OCI-LY7 (cell line): ENCODE measurements at regions not wholly inside any gene's neighbourhood (a gene's known extent, or its start where the extent isn't known, plus 50 kb on each side); places are given as distances from the start of the nearest gene placed in this dataset.

Experiments used
- BruUV-seq: library from RNA; stranded (reverse); fragments of 400-500 nt; replicated peaks from 2 replicates; lab custom pipeline; 2021; lab: Mats Ljungman, UMichigan
- CTCF ChIA-PET: fragments of 300-600 bp; sonication (Branson Sonifier 250); formaldehyde crosslinking; loops from one replicate; lab custom pipeline; 2022; ENCODE audit warnings: antibody characterized with exemption; ENCODE audit not compliant: unreplicated experiment; lab: Charles Lee
- POLR2A ChIA-PET: fragments of 300-600 bp; sonication (Branson Sonifier 250); formaldehyde crosslinking; loops from one replicate; lab custom pipeline; 2022; ENCODE audit warnings: antibody characterized with exemption; lab: Charles Lee
- DNase-seq: peaks from one replicate; pipeline ENCODE4 v3.0.0-alpha.2; 2015; ENCODE audit warnings: low spot score
- H2AFZ ChIP-seq: fragments of 200-600 bp; sonication (generic), shearing (Covaris generic); 2 replicates; pipeline ENCODE4 v1.6.1; 2014; ENCODE audit warnings: mild to moderate bottlenecking, antibody characterized with exemption, low read length, moderate library complexity
- H3K27ac ChIP-seq: fragments of 200-600 bp; sonication (generic); 2 replicates; pipeline ENCODE4 v1.5.1; 2014; ENCODE audit warnings: mixed run types, low read depth, mild to moderate bottlenecking, moderate library complexity, low read length, inconsistent platforms; ENCODE audit not compliant: poor library complexity, severe bottlenecking
- H3K36me3 ChIP-seq: fragments of 200-600 bp; sonication (generic); 2 replicates; pipeline ENCODE4 v1.6.1; 2014; ENCODE audit warnings: mild to moderate bottlenecking, antibody characterized with exemption, low read length, moderate library complexity, mixed read lengths; ENCODE audit not compliant: insufficient read depth
- H3K4me1 ChIP-seq: fragments of 200-600 bp; sonication (generic); 2 replicates; pipeline ENCODE4 v1.5.1; 2014; ENCODE audit warnings: mild to moderate bottlenecking, low read length; ENCODE audit not compliant: insufficient read depth, poor library complexity, severe bottlenecking
- H3K4me2 ChIP-seq: fragments of 200-600 bp; sonication (generic); 2 replicates; pipeline ENCODE4 v1.6.1; 2014; ENCODE audit warnings: mild to moderate bottlenecking, low read length
- H3K4me3 ChIP-seq: fragments of 200-600 bp; sonication (generic); 2 replicates; pipeline ENCODE4 v1.5.1; 2014; ENCODE audit warnings: mild to moderate bottlenecking, low read depth, low read length; ENCODE audit not compliant: poor library complexity, severe bottlenecking
- H3K79me2 ChIP-seq: fragments of 200-600 bp; sonication (generic); 2 replicates; pipeline ENCODE4 v1.6.1; 2016; ENCODE audit warnings: low read depth, mild to moderate bottlenecking, low read length, moderate library complexity, mixed read lengths; ENCODE audit not compliant: insufficient read depth
- H3K9me2 ChIP-seq: fragments of 200-600 bp; sonication (generic); 2 replicates; pipeline ENCODE4 v1.6.1; 2016; ENCODE audit warnings: mild to moderate bottlenecking, low read length, mixed read lengths; ENCODE audit not compliant: insufficient read depth
- H3K9me3 ChIP-seq: fragments of 200-600 bp; sonication (generic); 2 replicates; pipeline ENCODE4 v1.6.1; 2014; ENCODE audit warnings: mild to moderate bottlenecking, mixed run types, low read length, mixed read lengths
- H4K20me1 ChIP-seq: fragments of 200-600 bp; sonication (generic); 2 replicates; pipeline ENCODE4 v1.6.1; 2014; ENCODE audit warnings: mild to moderate bottlenecking, antibody characterized with exemption, low read length, moderate library complexity, mixed read lengths; ENCODE audit not compliant: insufficient read depth
- CTCF ChIP-seq: fragments of 200-600 bp; sonication (generic); conservative IDR thresholded peaks from 2 replicates; pipeline ENCODE4 v1.5.1; 2014; ENCODE audit warnings: mild to moderate bottlenecking, antibody characterized with exemption, low read length, moderate library complexity, mixed read lengths
- EZH2phosphoT487 ChIP-seq: fragments of 200-600 bp; sonication (generic); IDR thresholded peaks from 2 replicates; pipeline ENCODE4 v1.6.1; 2018; ENCODE audit warnings: low read depth, borderline replicate concordance, mild to moderate bottlenecking, mixed run types, antibody characterized with exemption, low read length, moderate library complexity, mixed read lengths
- intact Hi-C: fragments of 100-400 bp; cut with micrococcal nuclease; formaldehyde crosslinking; loops from one replicate; pipeline ENCODE4 v1.10.0; 2022; ENCODE audit not compliant: unreplicated experiment

GRCh38 chr2:139217641-139218040, 437.5 kb upstream of the NXPH2 start:
- H2AFZ ChIP-seq: no peak overlapping the region
- ChIA-PET POLR2A (no interaction called here), CTCF (no interaction called here)
- intact Hi-C loops: no loop called here
- no peaks in the 10 kb centered on the region for H3K9me2 ChIP-seq
- TF ChIP-seq CTCF: no peak
- TF ChIP-seq EZH2phosphoT487: no peak
- no TSS peak for BruUV-seq
- H3K4me3 ChIP-seq: no peak overlapping the region
- H3K4me1 ChIP-seq: no peaks in the 10 kb centered on the region
- no peaks in the 10 kb centered on the region for H3K9me3 ChIP-seq
- H3K4me2 ChIP-seq: no peak overlapping the region
- no peaks in the 10 kb centered on the region for H3K79me2 ChIP-seq
- DNase-seq: no peak
- no peak overlapping the region for H3K27ac ChIP-seq
- no peaks in the 10 kb centered on the region for H3K36me3 ChIP-seq
- no peaks in the 10 kb centered on the region for H4K20me1 ChIP-seq

GRCh38 chr2:139216435-139216834, 436.2 kb upstream of the NXPH2 start:
- H3K36me3 ChIP-seq: no peaks in the 10 kb centered on the region
- H3K4me3 ChIP-seq: no peak overlapping the region
- H3K4me2 ChIP-seq: no peak overlapping the region
- no peaks in the 10 kb centered on the region for H3K9me2 ChIP-seq
- POLR2A ChIA-PET: no interaction called here
- intact Hi-C loops: no loop called here
- no peak overlapping the region for H2AFZ ChIP-seq
- H4K20me1 ChIP-seq: no peaks in the 10 kb centered on the region
- CTCF ChIA-PET: no interaction called here
- no peaks in the 10 kb centered on the region for H3K4me1 ChIP-seq
- no TSS peak for BruUV-seq
- no peak for DNase-seq
- TF ChIP-seq CTCF (no peak), EZH2phosphoT487 (no peak)
- H3K9me3 ChIP-seq: no peaks in the 10 kb centered on the region
- no peak overlapping the region for H3K27ac ChIP-seq
- no peaks in the 10 kb centered on the region for H3K79me2 ChIP-seq

- no peaks in the 10 kb centered on the region for H3K36me3 ChIP-seq
- no peaks in the 10 kb centered on the region for H3K9me3 ChIP-seq
- H2AFZ ChIP-seq: no peak overlapping the region
- ChIA-PET POLR2A (interaction anchor here (0.6 kb wide), 1 partner anchor 13 kb away, joined by 3 read pairs; no protein-coding TSS in a partner anchor), CTCF (no interaction called here)
- intact Hi-C loops: no loop called here
- H3K4me2 ChIP-seq: no peak overlapping the region
- no peaks in the 10 kb centered on the region for H3K9me2 ChIP-seq
- H3K4me3 ChIP-seq: no peak overlapping the region
- no TSS peak for BruUV-seq
- no peaks in the 10 kb centered on the region for H4K20me1 ChIP-seq
- no peak for TF ChIP-seq CTCF
- no peaks in the 10 kb centered on the region for H3K79me2 ChIP-seq
- no peak overlapping the region for H3K27ac ChIP-seq
- DNase-seq: no peak
- H3K4me1 ChIP-seq: no peaks in the 10 kb centered on the region
Measured at GRCh38 chr2:139214801-139215200, 434.6 kb upstream of the NXPH2 start.
